GM19035 (cell line): ENCODE measurements at regions not wholly inside any gene's neighbourhood (a gene's known extent, or its start where the extent isn't known, plus 50 kb on each side); places are given as distances from the start of the nearest gene placed in this dataset.

Experiments
- ATAC-seq: cut with Tn5 transposase; IDR thresholded peaks from one replicate; pipeline ENCODE4 v1.9.1; 2021; ENCODE audit not compliant: unreplicated experiment

- no peak for ATAC-seq
These were observed 140.5 kb downstream of the IRX2 start for GRCh38 chr5:2610986-2611385.

DNA sequence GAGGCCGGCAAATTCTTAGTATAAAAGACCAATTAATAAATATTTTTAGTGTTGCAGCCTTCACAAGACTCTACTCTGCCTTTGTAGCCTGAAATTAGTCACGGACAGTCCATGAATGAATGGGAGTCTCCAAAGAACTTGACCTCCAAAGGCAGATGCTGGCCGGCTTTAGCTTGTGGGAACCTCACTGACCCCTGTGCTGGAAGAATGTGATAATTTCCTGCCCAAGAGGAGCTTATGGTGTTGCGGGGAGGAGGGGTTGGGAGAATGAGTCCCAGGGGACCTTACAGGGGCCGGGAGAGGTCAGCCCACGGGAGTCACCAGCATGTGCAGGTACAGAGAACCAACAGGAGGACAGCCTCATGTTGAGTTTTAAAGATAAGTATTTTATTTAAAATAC lies 143.1 kb downstream of the IRX2 start:
- ATAC-seq, result no peak

GRCh38 chr5:2607598-2607997 lies 143.9 kb downstream of the IRX2 start:
- no peak for ATAC-seq

- ATAC-seq, result no peak
These were observed 148.3 kb downstream of the IRX2 start for GRCh38 chr5:2603272-2603575.

DNA sequence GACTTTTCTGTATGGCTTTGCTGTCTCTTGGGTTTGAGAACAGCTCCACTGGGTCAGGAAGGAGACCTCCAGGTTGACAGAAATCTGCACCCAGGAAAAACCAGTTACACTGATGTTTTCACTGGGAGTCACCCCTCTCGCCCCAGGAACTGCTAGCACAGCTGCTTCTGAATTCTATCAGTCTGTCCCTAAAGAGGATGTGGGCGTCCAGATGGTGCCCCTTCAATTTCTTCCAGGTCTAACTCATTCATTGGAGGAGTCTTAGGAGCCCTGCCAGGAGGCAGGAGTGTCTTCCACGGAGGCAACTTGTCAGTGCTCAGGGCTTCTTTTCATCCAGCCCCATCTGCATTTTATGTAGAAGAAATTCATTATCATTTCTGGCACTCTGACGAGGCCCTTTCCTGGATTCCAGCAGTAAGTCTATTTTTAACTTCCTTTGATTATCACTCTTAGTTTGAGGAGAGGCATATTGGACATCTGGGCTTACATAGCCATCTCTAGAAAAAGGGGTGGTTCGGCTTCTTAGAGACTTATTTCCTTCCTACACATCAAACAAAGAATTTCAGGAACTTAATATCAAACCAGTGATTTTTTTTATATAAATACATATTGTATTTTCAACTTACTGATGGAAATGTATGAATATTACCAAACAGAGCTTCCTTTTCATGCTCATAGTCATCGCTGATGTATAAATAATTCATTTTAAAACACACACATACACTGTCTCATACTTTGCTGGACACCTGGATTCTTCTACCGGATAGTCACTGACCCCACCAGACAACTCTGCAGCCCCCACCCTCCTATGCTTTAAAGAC lies 148.8 kb downstream of the IRX2 start:
- ATAC-seq, result no peak

GRCh38 chr5:2598503-2598902 lies 153.0 kb downstream of the IRX2 start:
- ATAC-seq, result no peak

DNA sequence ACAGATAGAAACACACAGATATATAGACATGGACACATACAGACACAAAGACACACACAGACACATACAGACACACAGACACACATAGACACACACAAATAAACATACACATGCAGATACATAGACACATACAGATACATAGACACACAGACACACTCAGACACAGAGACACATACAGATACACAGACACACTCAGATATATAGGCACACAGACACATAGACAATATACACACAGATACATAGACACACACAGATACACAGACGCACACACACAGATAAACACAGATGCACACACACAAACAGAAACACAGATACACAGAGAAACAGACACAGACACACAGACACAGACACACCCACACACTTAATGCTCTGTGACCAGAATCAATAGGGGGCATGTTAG lies 156.8 kb downstream of the IRX2 start:
- no peak for ATAC-seq

DNA sequence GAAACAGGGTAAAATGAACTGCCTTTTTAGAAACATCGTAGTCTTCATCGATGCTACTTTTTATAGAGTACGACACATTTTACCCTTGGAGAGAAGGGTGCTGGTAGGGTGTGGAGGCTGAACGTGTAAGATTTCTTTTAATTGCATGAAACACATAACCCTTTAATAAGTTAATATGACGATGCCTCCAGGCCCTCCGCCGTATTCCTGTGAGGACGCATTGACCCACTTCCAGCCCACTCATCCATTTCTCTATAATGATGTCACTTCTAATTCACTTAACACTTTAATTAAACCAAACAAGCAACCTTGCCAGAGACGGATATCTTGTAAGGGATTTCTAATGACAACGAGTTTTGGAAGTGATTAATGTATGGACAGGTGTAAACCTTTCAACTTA lies 158.7 kb downstream of the IRX2 start:
- ATAC-seq, result no peak

- ATAC-seq, result no peak
These were observed 159.6 kb downstream of the IRX2 start for GRCh38 chr5:2591777-2592453.

DNA sequence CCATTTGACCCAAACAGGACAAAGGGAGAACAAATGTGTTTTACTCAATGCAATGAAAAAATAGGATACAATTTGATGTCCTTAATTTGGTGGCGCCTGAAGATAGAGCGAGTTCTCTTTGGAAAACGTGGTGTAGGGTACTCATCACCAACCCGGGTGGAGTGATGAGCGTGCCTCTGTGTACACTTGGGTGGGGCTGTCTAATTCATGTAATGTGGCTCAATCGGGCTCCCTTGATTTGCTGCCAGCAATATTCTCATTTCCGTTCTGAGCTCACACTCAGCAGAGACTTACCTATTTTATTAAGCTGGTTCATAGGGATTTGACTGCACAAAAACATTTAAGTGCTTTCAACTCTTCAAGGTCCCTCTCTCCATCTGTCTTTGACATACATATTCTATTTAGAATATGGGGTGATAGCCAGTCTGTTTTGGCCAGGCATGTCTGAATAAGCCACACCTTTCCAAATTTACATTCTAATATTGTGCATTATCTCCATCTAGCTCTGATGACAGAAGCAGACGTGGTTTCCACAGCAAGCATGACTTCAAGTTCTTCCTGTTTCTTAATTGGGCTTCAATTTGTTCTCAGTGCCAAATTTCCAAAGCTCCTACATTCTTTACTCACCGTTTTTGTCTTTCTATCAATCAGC lies 162.5 kb downstream of the IRX2 start:
- ATAC-seq, result no peak

- no peak for ATAC-seq
These were observed 164.1 kb downstream of the IRX2 start for GRCh38 chr5:2587189-2588031.

DNA sequence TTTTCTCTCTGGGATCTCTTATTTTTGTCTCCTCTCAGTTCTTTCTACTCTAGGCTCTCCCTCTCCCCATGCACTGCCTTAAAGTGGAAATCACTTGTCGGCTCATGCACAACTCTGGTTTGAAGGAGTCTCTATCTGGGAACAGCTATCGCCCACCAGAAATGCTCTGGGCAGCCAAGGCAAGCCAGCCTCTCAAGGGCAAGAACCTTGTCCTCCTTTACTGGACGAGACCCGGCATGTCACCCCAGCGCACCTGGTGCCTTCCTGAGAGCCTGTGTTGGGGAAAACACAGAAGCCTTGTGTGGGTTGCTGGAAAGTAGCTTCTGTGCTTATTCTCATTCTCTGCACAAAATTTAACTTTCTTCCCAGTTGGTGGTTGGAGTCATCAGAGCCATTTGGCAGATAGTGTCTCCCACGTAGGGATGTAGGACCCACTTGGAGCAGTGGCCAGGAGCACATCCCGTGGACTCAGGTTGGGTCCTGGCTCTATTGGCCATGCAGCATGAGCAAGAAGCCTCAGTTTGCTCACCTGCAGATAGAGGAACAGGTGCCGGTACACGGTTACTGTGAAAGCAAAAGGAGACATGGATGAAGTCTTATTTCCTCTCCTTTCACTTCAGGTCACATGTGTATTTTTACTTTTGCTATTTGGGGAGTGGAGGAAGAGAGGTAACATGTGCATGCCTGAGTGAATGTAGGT lies 165.3 kb downstream of the IRX2 start:
- no peak for ATAC-seq

- no peak for ATAC-seq
These were observed 166.8 kb downstream of the IRX2 start for GRCh38 chr5:2584579-2585269.

DNA sequence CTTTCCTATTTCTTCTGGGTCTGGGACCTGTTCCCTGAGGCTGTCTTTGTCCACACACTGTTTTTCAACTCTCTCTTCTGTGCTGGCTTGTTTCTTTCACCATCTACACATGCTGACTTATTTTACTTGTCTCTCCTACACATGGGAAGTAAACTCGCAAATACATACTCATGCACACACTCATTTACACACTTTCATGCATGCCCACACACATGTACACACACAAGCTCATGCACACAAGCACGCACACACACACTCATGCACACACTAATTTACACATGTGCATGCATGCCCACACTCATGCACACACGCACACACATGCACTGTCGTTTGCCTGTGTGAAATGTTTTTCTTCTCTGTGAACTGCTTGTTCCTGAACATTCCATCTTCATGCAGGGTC lies 169.0 kb downstream of the IRX2 start:
- no peak for ATAC-seq

DNA sequence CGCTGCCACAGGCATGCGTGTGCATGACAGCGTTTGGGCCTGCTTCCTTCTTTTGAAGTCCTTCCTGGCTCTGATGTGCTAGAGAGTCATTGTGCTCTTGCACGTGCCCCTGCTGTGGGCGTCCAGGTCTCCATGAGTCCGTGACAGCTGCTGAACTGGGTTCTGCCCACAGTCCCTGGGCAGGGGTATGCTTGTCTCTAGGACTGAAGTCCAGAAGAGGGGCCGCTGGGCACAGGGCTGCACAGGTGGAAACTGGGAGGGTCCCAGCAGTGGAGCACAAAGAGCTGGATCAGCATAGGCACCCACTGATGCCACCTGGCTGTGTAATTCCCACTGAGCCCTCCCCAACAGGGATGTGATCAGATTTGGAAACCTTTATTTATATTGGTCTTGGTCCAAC lies 169.4 kb downstream of the IRX2 start:
- ATAC-seq, result no peak

GRCh38 chr5:2581418-2581817 lies 170.1 kb downstream of the IRX2 start:
- ATAC-seq, result no peak

DNA sequence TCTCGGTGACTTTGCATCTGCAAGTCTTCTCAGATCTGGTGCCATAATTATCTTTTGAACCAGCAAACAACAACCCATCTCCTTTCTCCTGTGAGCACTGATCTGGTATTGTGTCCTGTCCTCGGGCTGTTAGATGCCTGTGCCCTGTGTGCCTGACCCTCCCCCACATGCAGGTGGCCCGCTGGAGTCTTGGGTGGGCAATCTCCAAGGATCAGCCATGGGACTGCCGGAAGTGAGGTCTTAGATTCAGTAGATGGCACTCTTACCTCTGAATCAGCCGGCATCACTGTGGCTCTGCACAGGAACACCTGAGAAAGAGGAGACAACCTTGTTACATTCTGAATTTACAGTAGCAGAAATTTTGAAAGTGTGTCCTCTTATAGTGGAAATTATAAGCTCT lies 172.4 kb downstream of the IRX2 start:
- ATAC-seq, result no peak

- ATAC-seq, result no peak
These were observed 174.0 kb downstream of the IRX2 start for GRCh38 chr5:2577312-2578036.

DNA sequence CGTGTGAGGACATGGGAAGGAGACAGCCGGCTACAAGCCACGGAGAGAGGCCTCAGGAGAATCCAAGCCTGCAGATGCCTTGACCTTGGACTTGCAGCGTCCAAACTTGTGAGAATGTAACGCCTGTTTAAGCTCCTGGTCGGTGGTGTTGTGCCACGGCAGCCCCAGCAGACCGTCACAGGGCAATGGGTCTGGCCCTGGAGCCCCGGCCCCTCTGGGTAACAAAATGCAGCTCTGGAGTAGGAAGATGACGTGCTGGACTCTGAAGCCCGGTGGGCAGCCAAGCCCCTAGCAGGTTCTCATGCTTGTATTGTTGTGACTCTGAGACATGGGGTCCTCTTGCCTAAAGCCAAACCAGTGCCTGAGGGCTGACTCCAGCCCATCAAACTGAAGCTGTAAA lies 174.7 kb downstream of the IRX2 start:
- no peak for ATAC-seq

GRCh38 chr5:2575871-2576270 lies 175.6 kb downstream of the IRX2 start:
- ATAC-seq, result no peak
